ENCODE measurements at regions not wholly inside any gene's neighbourhood (a gene's known extent, or its start where the extent isn't known, plus 50 kb on each side); places are given as distances from the start of the nearest gene placed in this dataset.
"Not testable (repeated sequence)": the region's sequence is repeated elsewhere in the genome, so short reads cannot be mapped to it uniquely, and the experiment has no call there.

GRCh38 chr20:52033313-52033712 is 158.3 kb downstream of the ZFP64 start:
- no peaks in the 10 kb centered on the region for H3K27me3 ChIP-seq (ENCODE audit: insufficient read depth, low read length)
- H3K36me3 ChIP-seq (ENCODE audit: insufficient read depth, low read length), result no peaks in the 10 kb centered on the region
- no peaks in the 10 kb centered on the region for H3K9me2 ChIP-seq (ENCODE audit: low read depth, low read length)
- H3K9ac ChIP-seq (ENCODE audit: low read length), result no peak overlapping the region
- no peaks in the 10 kb centered on the region for H3K79me2 ChIP-seq (ENCODE audit: insufficient read depth, low read length)
- no peaks in the 10 kb centered on the region for H3F3A ChIP-seq (ENCODE audit: insufficient read depth, low read length)
- no peaks in the 10 kb centered on the region for H3K9me3 ChIP-seq (ENCODE audit: low read length)
- H3K4me3 ChIP-seq (ENCODE audit: low read depth, low read length, poor library complexity, severe bottlenecking), result no peak overlapping the region
- H3K4me1 ChIP-seq (ENCODE audit: insufficient read depth, low read length, severe bottlenecking), result no peaks in the 10 kb centered on the region
- H3K4me2 ChIP-seq (ENCODE audit: low read length), result no peak overlapping the region
- TF ChIP-seq, protein P1, sequence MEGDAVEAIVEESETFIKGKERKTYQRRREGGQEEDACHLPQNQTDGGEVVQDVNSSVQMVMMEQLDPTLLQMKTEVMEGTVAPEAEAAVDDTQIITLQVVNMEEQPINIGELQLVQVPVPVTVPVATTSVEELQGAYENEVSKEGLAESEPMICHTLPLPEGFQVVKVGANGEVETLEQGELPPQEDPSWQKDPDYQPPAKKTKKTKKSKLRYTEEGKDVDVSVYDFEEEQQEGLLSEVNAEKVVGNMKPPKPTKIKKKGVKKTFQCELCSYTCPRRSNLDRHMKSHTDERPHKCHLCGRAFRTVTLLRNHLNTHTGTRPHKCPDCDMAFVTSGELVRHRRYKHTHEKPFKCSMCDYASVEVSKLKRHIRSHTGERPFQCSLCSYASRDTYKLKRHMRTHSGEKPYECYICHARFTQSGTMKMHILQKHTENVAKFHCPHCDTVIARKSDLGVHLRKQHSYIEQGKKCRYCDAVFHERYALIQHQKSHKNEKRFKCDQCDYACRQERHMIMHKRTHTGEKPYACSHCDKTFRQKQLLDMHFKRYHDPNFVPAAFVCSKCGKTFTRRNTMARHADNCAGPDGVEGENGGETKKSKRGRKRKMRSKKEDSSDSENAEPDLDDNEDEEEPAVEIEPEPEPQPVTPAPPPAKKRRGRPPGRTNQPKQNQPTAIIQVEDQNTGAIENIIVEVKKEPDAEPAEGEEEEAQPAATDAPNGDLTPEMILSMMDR (IDR thresholded peaks at IDR 0.05; ENCODE audit: low read length), result no peak
- TF ChIP-seq EZH2 (IDR thresholded peaks at IDR 0.05; ENCODE audit: borderline replicate concordance, low read length), result no peak
- no peaks in the 10 kb centered on the region for H4K20me1 ChIP-seq (ENCODE audit: insufficient read depth, low read length)
- no peak overlapping the region for H3K27ac ChIP-seq (ENCODE audit: low read depth, low read length, poor library complexity, severe bottlenecking)
- H2AFZ ChIP-seq (ENCODE audit: low read length), result no peak overlapping the region

- not testable (repeated sequence) for H3K4me1 ChIP-seq (ENCODE audit: insufficient read depth, low read length, severe bottlenecking); H3K79me2 ChIP-seq (ENCODE audit: insufficient read depth, low read length); H3K4me3 ChIP-seq (ENCODE audit: low read depth, low read length, poor library complexity, severe bottlenecking); H3K36me3 ChIP-seq (ENCODE audit: insufficient read depth, low read length); H3F3A ChIP-seq (ENCODE audit: insufficient read depth, low read length); H3K9me2 ChIP-seq (ENCODE audit: low read depth, low read length); H2AFZ ChIP-seq (ENCODE audit: low read length); H4K20me1 ChIP-seq (ENCODE audit: insufficient read depth, low read length); H3K4me2 ChIP-seq (ENCODE audit: low read length); H3K27me3 ChIP-seq (ENCODE audit: insufficient read depth, low read length); H3K9me3 ChIP-seq (ENCODE audit: low read length); H3K9ac ChIP-seq (ENCODE audit: low read length); H3K27ac ChIP-seq (ENCODE audit: low read depth, low read length, poor library complexity, severe bottlenecking)
These were observed 159.3 kb downstream of the ZFP64 start for GRCh38 chr20:52032304-52032683.

GRCh38 chr20:52031563-52032303 is 159.8 kb downstream of the ZFP64 start:
- Histone ChIP-seq H3K27me3 (ENCODE audit: insufficient read depth, low read length) (no peaks in the 10 kb centered on the region), H2AFZ (ENCODE audit: low read length) (no peak overlapping the region), H3K9ac (ENCODE audit: low read length) (no peak overlapping the region), H3K4me2 (ENCODE audit: low read length) (no peak overlapping the region), H3K9me3 (ENCODE audit: low read length) (no peaks in the 10 kb centered on the region), H4K20me1 (ENCODE audit: insufficient read depth, low read length) (no peaks in the 10 kb centered on the region), H3F3A (ENCODE audit: insufficient read depth, low read length) (no peaks in the 10 kb centered on the region), H3K4me3 (ENCODE audit: low read depth, low read length, poor library complexity, severe bottlenecking) (no peak overlapping the region), H3K36me3 (ENCODE audit: insufficient read depth, low read length) (no peaks in the 10 kb centered on the region), H3K27ac (ENCODE audit: low read depth, low read length, poor library complexity, severe bottlenecking) (no peak overlapping the region), H3K79me2 (ENCODE audit: insufficient read depth, low read length) (no peaks in the 10 kb centered on the region), H3K4me1 (ENCODE audit: insufficient read depth, low read length, severe bottlenecking) (no peaks in the 10 kb centered on the region), H3K9me2 (ENCODE audit: low read depth, low read length) (no peaks in the 10 kb centered on the region)
- TF ChIP-seq EZH2 (IDR thresholded peaks at IDR 0.05; ENCODE audit: borderline replicate concordance, low read length), result no peak
- TF ChIP-seq, protein P1 (IDR thresholded peaks at IDR 0.05; ENCODE audit: low read length), result no peak

- no peak overlapping the region for H2AFZ ChIP-seq (ENCODE audit: low read length)
- no peak overlapping the region for H3K27ac ChIP-seq (ENCODE audit: low read depth, low read length, poor library complexity, severe bottlenecking)
- H3K9me2 ChIP-seq (ENCODE audit: low read depth, low read length), result no peaks in the 10 kb centered on the region
- TF ChIP-seq, protein P1 (IDR thresholded peaks at IDR 0.05; ENCODE audit: low read length), result no peak
- H3K4me3 ChIP-seq (ENCODE audit: low read depth, low read length, poor library complexity, severe bottlenecking), result no peak overlapping the region
- H3K4me2 ChIP-seq (ENCODE audit: low read length), result no peak overlapping the region
- no peaks in the 10 kb centered on the region for H3K36me3 ChIP-seq (ENCODE audit: insufficient read depth, low read length)
- no peaks in the 10 kb centered on the region for H3K27me3 ChIP-seq (ENCODE audit: insufficient read depth, low read length)
- H3K79me2 ChIP-seq (ENCODE audit: insufficient read depth, low read length), result no peaks in the 10 kb centered on the region
- no peak overlapping the region for H3K9ac ChIP-seq (ENCODE audit: low read length)
- no peaks in the 10 kb centered on the region for H3K9me3 ChIP-seq (ENCODE audit: low read length)
- no peaks in the 10 kb centered on the region for H4K20me1 ChIP-seq (ENCODE audit: insufficient read depth, low read length)
- no peaks in the 10 kb centered on the region for H3F3A ChIP-seq (ENCODE audit: insufficient read depth, low read length)
- no peaks in the 10 kb centered on the region for H3K4me1 ChIP-seq (ENCODE audit: insufficient read depth, low read length, severe bottlenecking)
These were observed 160.4 kb downstream of the ZFP64 start for GRCh38 chr20:52031206-52031562.

DNA sequence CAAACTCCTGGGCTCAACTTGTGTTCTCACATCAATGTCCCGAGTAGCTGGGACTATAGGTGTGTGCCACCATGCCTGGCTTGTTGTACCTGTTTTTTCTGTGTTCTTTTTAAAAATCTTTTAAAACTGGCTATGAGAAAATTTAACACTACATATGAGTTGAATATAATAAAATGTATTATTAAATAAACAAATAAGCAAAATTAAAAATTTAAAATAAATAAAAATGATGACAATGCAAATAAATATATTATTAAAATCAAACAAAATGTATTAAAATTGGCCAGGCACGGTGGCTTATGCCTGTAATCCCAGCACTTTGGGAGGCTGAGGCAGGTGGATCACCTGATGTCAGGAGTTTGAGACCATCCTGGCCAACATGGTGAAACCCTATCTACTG is 162.4 kb downstream of the ZFP64 start:
- not testable (repeated sequence) for H3K79me2 ChIP-seq (ENCODE audit: insufficient read depth, low read length); H2AFZ ChIP-seq (ENCODE audit: low read length); H3K27me3 ChIP-seq (ENCODE audit: insufficient read depth, low read length); H4K20me1 ChIP-seq (ENCODE audit: insufficient read depth, low read length); H3K4me3 ChIP-seq (ENCODE audit: low read depth, low read length, poor library complexity, severe bottlenecking); H3K27ac ChIP-seq (ENCODE audit: low read depth, low read length, poor library complexity, severe bottlenecking); H3K36me3 ChIP-seq (ENCODE audit: insufficient read depth, low read length); H3K4me2 ChIP-seq (ENCODE audit: low read length); H3K9me3 ChIP-seq (ENCODE audit: low read length); H3F3A ChIP-seq (ENCODE audit: insufficient read depth, low read length); H3K9me2 ChIP-seq (ENCODE audit: low read depth, low read length); H3K9ac ChIP-seq (ENCODE audit: low read length); H3K4me1 ChIP-seq (ENCODE audit: insufficient read depth, low read length, severe bottlenecking)

Measured in OCI-LY1 (cell line).